SKM-1 treated with dmso at 0.1 percent for 144 hours (cell line): ENCODE measurements at regions not wholly inside any gene's neighbourhood (a gene's known extent, or its start where the extent isn't known, plus 50 kb on each side); places are given as distances from the start of the nearest gene placed in this dataset.
A peak's percentile ranks its signal among the peaks of the same experiment; 100 is the strongest.

Experiments used
- DNase-seq: peaks from one replicate; lab custom pipeline; 2025; ENCODE audit not compliant: unreplicated experiment; lab: John Stamatoyannopoulos, UW

GRCh38 chr2:64850642-64851041 lies 138.6 kb upstream of the SLC1A4 start:
- DNase-seq = no peak

GRCh38 chr2:64852771-64853241 lies 136.4 kb upstream of the SLC1A4 start:
- DNase-seq = peak; percentile 99

GRCh38 chr2:64853306-64853705 lies 135.9 kb upstream of the SLC1A4 start:
- DNase-seq = no peak

GRCh38 chr2:64853894-64854293 lies 135.3 kb upstream of the SLC1A4 start:
- DNase-seq = peak; percentile 65

- no peak for DNase-seq
Measured at GRCh38 chr2:64854773-64855237, 134.4 kb upstream of the SLC1A4 start.

GRCh38 chr2:64857581-64858471 lies 131.4 kb upstream of the SLC1A4 start:
- DNase-seq = no peak

- DNase-seq = peak; percentile 52
Measured at GRCh38 chr2:64858541-64859311, 130.5 kb upstream of the SLC1A4 start.

- peak; percentile 66 for DNase-seq
Measured at GRCh38 chr2:64859312-64860212, 129.6 kb upstream of the SLC1A4 start.

- no peak for DNase-seq
Measured at GRCh38 chr2:64860276-64860885, 128.8 kb upstream of the SLC1A4 start.

GRCh38 chr2:64860936-64861335 lies 128.3 kb upstream of the SLC1A4 start:
- DNase-seq = no peak

- DNase-seq = no peak
Measured at GRCh38 chr2:64861452-64862397, 127.5 kb upstream of the SLC1A4 start.

GRCh38 chr2:64862623-64863022 lies 126.6 kb upstream of the SLC1A4 start:
- peak; percentile 61 for DNase-seq

- DNase-seq = peak; percentile 80
Measured at GRCh38 chr2:64863097-64863820, 125.9 kb upstream of the SLC1A4 start.

- peak; percentile 24 for DNase-seq
Measured at GRCh38 chr2:64865073-64865830, 123.9 kb upstream of the SLC1A4 start.

- DNase-seq = no peak
Measured at GRCh38 chr2:64865831-64866345, 123.3 kb upstream of the SLC1A4 start.

GRCh38 chr2:64866797-64867196 lies 122.4 kb upstream of the SLC1A4 start:
- no peak for DNase-seq

GRCh38 chr2:64867253-64867996 lies 121.8 kb upstream of the SLC1A4 start:
- DNase-seq = no peak
